Naive thymus-derived CD4-positive, alpha-beta T cell (primary cell): ENCODE measurements at regions not wholly inside any gene's neighbourhood (a gene's known extent, or its start where the extent isn't known, plus 50 kb on each side); places are given as distances from the start of the nearest gene placed in this dataset.
A peak's percentile ranks its signal among the peaks of the same experiment; 100 is the strongest.
"Not testable (repeated sequence)": the region's sequence is repeated elsewhere in the genome, so short reads cannot be mapped to it uniquely, and the experiment has no call there.

Experiments
- ATAC-seq: fragments of 150-1000 bp; cut with Tn5 transposase; 2 replicates; pipeline ENCODE4 v1.10.0; 2021; ENCODE audit warnings: mild to moderate bottlenecking, moderate library complexity
- CTCF ChIA-PET: fragments of 350-600 bp; sonication (Branson Sonifier 250); formaldehyde crosslinking; loops from one replicate; lab custom pipeline; 2021; ENCODE audit warnings: antibody characterized with exemption; lab: Charles Lee
- POLR2A ChIA-PET: fragments of 350-600 bp; sonication (Branson Sonifier 250); formaldehyde crosslinking; loops from one replicate; lab custom pipeline; 2021; ENCODE audit warnings: antibody characterized with exemption, inconsistent platforms; lab: Charles Lee
- DNase-seq, 9 donors: peaks; one replicate each; pipeline versions ENCODE4 v3.0.0 to v3.0.0-alpha.2; 2020 to 2022; ENCODE audit warnings: mixed read lengths in 1 of 9
- H3K27ac ChIP-seq: one replicate; pipeline ENCODE4 v1.7.0; 2013; ENCODE audit warnings: mild to moderate bottlenecking, low read depth, low read length, moderate library complexity
- H3K27me3 ChIP-seq, 2 donors: one replicate each; pipeline ENCODE4 v1.7.0; 2013; ENCODE audit warnings: low read length in 2 of 2, mild to moderate bottlenecking in 2 of 2, moderate library complexity in 2 of 2; ENCODE audit not compliant: control insufficient read depth in 2 of 2, insufficient read depth in 2 of 2
- H3K36me3 ChIP-seq, 3 experiments: 1 replicate in 2 of 3; 2 replicates in 1 of 3; pipeline ENCODE4 v1.7.0; 2013; ENCODE audit warnings: low read length in 3 of 3, mild to moderate bottlenecking in 3 of 3, moderate library complexity in 1 of 3; ENCODE audit not compliant: insufficient read depth in 3 of 3, control insufficient read depth in 2 of 3
- H3K4me1 ChIP-seq, 2 donors: one replicate each; pipeline ENCODE4 v1.7.0; 2013; ENCODE audit warnings: low read length in 2 of 2, mild to moderate bottlenecking in 2 of 2, moderate library complexity in 1 of 2; ENCODE audit not compliant: control insufficient read depth in 2 of 2, insufficient read depth in 2 of 2
- H3K4me3 ChIP-seq: 2 replicates; pipeline ENCODE4 v1.7.0; 2013; ENCODE audit warnings: mild to moderate bottlenecking, low read length
- H3K9me3 ChIP-seq, 3 experiments: 1 replicate in 2 of 3; 2 replicates in 1 of 3; pipeline ENCODE4 v1.7.0; 2013; ENCODE audit warnings: low read length in 3 of 3; ENCODE audit not compliant: control insufficient read depth in 2 of 3
- H3K27ac Mint-ChIP-seq, 9 donors: one replicate each; pipeline ENCODE4 v1.8.0; 2020 to 2022; ENCODE audit warnings: mixed read lengths in 9 of 9, mild to moderate bottlenecking in 8 of 9, moderate library complexity in 5 of 9, inconsistent platforms in 2 of 9
- H3K27me3 Mint-ChIP-seq, 5 donors: one replicate each; pipeline ENCODE4 v1.8.0; 2021 to 2022; ENCODE audit warnings: mixed read lengths in 5 of 5, mild to moderate bottlenecking in 1 of 5
- H3K36me3 Mint-ChIP-seq, 5 donors: one replicate each; pipeline ENCODE4 v1.8.0; 2020 to 2022; ENCODE audit warnings: mixed read lengths in 5 of 5, mild to moderate bottlenecking in 3 of 5, inconsistent platforms in 1 of 5
- H3K4me1 Mint-ChIP-seq, 7 donors: one replicate each; pipeline ENCODE4 v1.8.0; 2020 to 2022; ENCODE audit warnings: mixed read lengths in 7 of 7, mild to moderate bottlenecking in 3 of 7, inconsistent platforms in 1 of 7
- H3K4me3 Mint-ChIP-seq, 10 donors: one replicate each; pipeline ENCODE4 v1.8.0; 2020 to 2022; ENCODE audit warnings: mild to moderate bottlenecking in 10 of 10, mixed read lengths in 10 of 10, moderate library complexity in 6 of 10, inconsistent platforms in 2 of 10
- H3K9me3 Mint-ChIP-seq, 11 donors: one replicate each; pipeline ENCODE4 v1.8.0; 2020 to 2022; ENCODE audit warnings: mixed read lengths in 11 of 11, mild to moderate bottlenecking in 4 of 11, inconsistent platforms in 1 of 11, moderate library complexity in 1 of 11
- intact Hi-C, 2 donors: fragments of 100-400 bp; cut with micrococcal nuclease; formaldehyde crosslinking; loops; one replicate each; pipeline ENCODE4 v1.15.1; 2023

- H3K27ac Mint-ChIP-seq, H3K36me3 Mint-ChIP-seq, ATAC-seq, POLR2A ChIA-PET, H3K4me1 ChIP-seq, H3K9me3 ChIP-seq, H3K36me3 ChIP-seq, DNase-seq, H3K4me1 Mint-ChIP-seq, H3K9me3 Mint-ChIP-seq, H3K27ac ChIP-seq, H3K4me3 ChIP-seq, H3K27me3 ChIP-seq, CTCF ChIA-PET, intact Hi-C loops, H3K4me3 Mint-ChIP-seq: not testable (repeated sequence)
- H3K27me3 Mint-ChIP-seq = peaks cover 13 to 39% (median 28%) of the 10 kb centered on the region in 5 donors
Measured at GRCh38 chr10:3318480-3318807, 145.9 kb upstream of the PITRM1 start.

- peak overlapping the region in 1 of 10 donors; percentile 26 for H3K4me3 Mint-ChIP-seq
- CTCF ChIA-PET, H3K36me3 Mint-ChIP-seq, H3K9me3 ChIP-seq, ATAC-seq, H3K27ac ChIP-seq, H3K4me3 ChIP-seq, POLR2A ChIA-PET, H3K9me3 Mint-ChIP-seq, intact Hi-C loops, H3K27ac Mint-ChIP-seq, DNase-seq, H3K4me1 ChIP-seq, H3K27me3 ChIP-seq, H3K36me3 ChIP-seq: not testable (repeated sequence)
- H3K27me3 Mint-ChIP-seq = peaks cover 17 to 42% (median 34%) of the 10 kb centered on the region in 5 donors
- H3K4me1 Mint-ChIP-seq = peaks cover 0 to 11% (median 5%) of the 10 kb centered on the region in 7 donors
Measured at GRCh38 chr10:3317553-3318479, 145.2 kb upstream of the PITRM1 start.

GRCh38 chr10:3314445-3315085, 142.0 kb upstream of the PITRM1 start:
- H3K4me3 Mint-ChIP-seq, intact Hi-C loops, H3K4me1 ChIP-seq, H3K9me3 Mint-ChIP-seq, H3K36me3 Mint-ChIP-seq, ATAC-seq, POLR2A ChIA-PET, H3K9me3 ChIP-seq, CTCF ChIA-PET, H3K4me3 ChIP-seq, H3K27me3 ChIP-seq, DNase-seq, H3K27ac ChIP-seq, H3K36me3 ChIP-seq: not testable (repeated sequence)
- peak overlapping the region in 1 of 9 donors; percentile 4 for H3K27ac Mint-ChIP-seq
- peaks cover 27 to 52% (median 45%) of the 10 kb centered on the region in 5 donors for H3K27me3 Mint-ChIP-seq
- peaks cover 0 to 11% (median 5%) of the 10 kb centered on the region in 7 donors for H3K4me1 Mint-ChIP-seq

- DNase-seq, CTCF ChIA-PET, H3K36me3 ChIP-seq, H3K36me3 Mint-ChIP-seq, POLR2A ChIA-PET, H3K9me3 ChIP-seq, H3K4me1 ChIP-seq, H3K27me3 ChIP-seq, H3K27ac ChIP-seq, H3K4me1 Mint-ChIP-seq, intact Hi-C loops, H3K4me3 Mint-ChIP-seq, H3K4me3 ChIP-seq, H3K9me3 Mint-ChIP-seq: not testable (repeated sequence)
- ATAC-seq = peak; percentile 51
- peaks cover 27 to 49% (median 40%) of the 10 kb centered on the region in 5 donors for H3K27me3 Mint-ChIP-seq
- peak overlapping the region in 1 of 9 donors; percentile 31 for H3K27ac Mint-ChIP-seq
Measured at GRCh38 chr10:3313784-3314444, 141.3 kb upstream of the PITRM1 start.

GRCh38 chr10:3312403-3312940, 139.9 kb upstream of the PITRM1 start:
- peaks cover 0 to 8% (median 0%) of the 10 kb centered on the region in 7 donors for H3K4me1 Mint-ChIP-seq
- ChIA-PET CTCF (no interaction called here), POLR2A (no interaction called here)
- DNase-seq = no peak
- H3K27me3 ChIP-seq = no peaks in the 10 kb centered on the region
- H3K36me3 Mint-ChIP-seq = peaks cover 0 to 6% (median 0%) of the 10 kb centered on the region in 5 donors
- H3K4me1 ChIP-seq = no peaks in the 10 kb centered on the region
- H3K9me3 ChIP-seq = no peaks in the 10 kb centered on the region
- H3K27ac Mint-ChIP-seq = no peak overlapping the region
- peaks cover 0 to 10% (median 0%) of the 10 kb centered on the region in 11 donors for H3K9me3 Mint-ChIP-seq
- peaks cover 31 to 46% (median 43%) of the 10 kb centered on the region in 5 donors for H3K27me3 Mint-ChIP-seq
- ATAC-seq = no peak
- no peak overlapping the region for H3K27ac ChIP-seq
- no peak overlapping the region for H3K4me3 ChIP-seq
- H3K4me3 Mint-ChIP-seq = no peak overlapping the region
- no peaks in the 10 kb centered on the region for H3K36me3 ChIP-seq
- intact Hi-C loops = no loop called here

- Mint-ChIP-seq H3K36me3 (peaks cover 0 to 6% (median 0%) of the 10 kb centered on the region in 5 donors), H3K4me3 (no peak overlapping the region), H3K9me3 (peaks cover 0 to 10% (median 0%) of the 10 kb centered on the region in 11 donors), H3K27me3 (peaks cover 33 to 44% (median 39%) of the 10 kb centered on the region in 5 donors), H3K27ac (no peak overlapping the region), H3K4me1 (peaks cover 0 to 8% (median 0%) of the 10 kb centered on the region in 7 donors)
- Histone ChIP-seq H3K9me3 (no peaks in the 10 kb centered on the region), H3K27me3 (no peaks in the 10 kb centered on the region), H3K36me3 (no peaks in the 10 kb centered on the region), H3K27ac (no peak overlapping the region), H3K4me1 (no peaks in the 10 kb centered on the region), H3K4me3 (no peak overlapping the region)
- ATAC-seq = no peak
- intact Hi-C loops = no loop called here
- no peak for DNase-seq
- CTCF ChIA-PET = no interaction called here
- POLR2A ChIA-PET = interaction anchor here (0.6 to 1.2 kb wide), 2 partner anchors 16 to 34 kb away, joined by 3 read pairs; no protein-coding TSS in a partner anchor
Measured at GRCh38 chr10:3310016-3310784, 137.6 kb upstream of the PITRM1 start.
